HCT116 (cell line): ENCODE measurements at regions not wholly inside any gene's neighbourhood (a gene's known extent, or its start where the extent isn't known, plus 50 kb on each side); places are given as distances from the start of the nearest gene placed in this dataset.

Experiments used
- ATAC-seq: fragments of 200-7000 bp; cut with Tn5 transposase; 2 replicates; pipeline ENCODE4 v1.9.1; 2020; ENCODE audit warnings: mild to moderate bottlenecking, moderate library complexity
- BruUV-seq: library from RNA; stranded (reverse); fragments of 400-500 nt; replicated peaks from 2 replicates; lab custom pipeline; 2021; lab: Mats Ljungman, UMichigan
- CTCF ChIA-PET: fragments of 300-600 bp; sonication (Branson Sonifier 250); formaldehyde crosslinking; loops from one replicate; lab custom pipeline; 2021; ENCODE audit warnings: antibody characterized with exemption; lab: Charles Lee
- POLR2A ChIA-PET: fragments of 300-600, 350-600 bp; sonication (Branson Sonifier 250); formaldehyde crosslinking; loops from one replicate; lab custom pipeline; 2021; ENCODE audit warnings: antibody characterized with exemption; lab: Charles Lee
- RAD21 ChIA-PET, 2 experiments: fragments of 300-600 bp; sonication (Branson Sonifier 250); formaldehyde crosslinking; loops; one replicate each; lab custom pipeline; 2023; ENCODE audit warnings: low total read pairs in 2 of 2; ENCODE audit not compliant: uncharacterized antibody in 2 of 2, unreplicated experiment in 2 of 2, low non-redundant PET in 1 of 2; lab: Charles Lee
- DNase-seq: peaks from one replicate; pipeline ENCODE4 v3.0.0-alpha.2; 2010; ENCODE audit warnings: low read depth, low spot score
- H2AFZ ChIP-seq: fragments of 200-600 bp; shearing (Covaris generic), sonication (generic); 2 replicates; pipeline ENCODE4 v1.6.1; 2017; ENCODE audit warnings: low read depth, mixed run types, mixed read lengths, antibody characterized with exemption, low read length; ENCODE audit not compliant: poor library complexity, severe bottlenecking
- H3K27ac ChIP-seq: 2 replicates; pipeline ENCODE4 v1.5.1; 2012; ENCODE audit warnings: low read depth, low read length
- H3K27me3 ChIP-seq: fragments of 200-600 bp; sonication (generic); 2 replicates; pipeline ENCODE4 v1.6.1; 2016; ENCODE audit warnings: mixed run types, low read length, mixed read lengths; ENCODE audit not compliant: insufficient read depth
- H3K36me3 ChIP-seq, 2 experiments: fragments of 200-500 bp in 1 of 2; fragments of 200-600 bp in 1 of 2; sonication (Bioruptor generic) in 1 of 2; sonication (generic) in 1 of 2; 2 replicates each; pipeline versions ENCODE4 v1.5.1 to v1.6.1; 2014 to 2016; ENCODE audit warnings: low read length in 2 of 2, inconsistent platforms in 1 of 2, mixed read lengths in 1 of 2, mixed run types in 1 of 2; ENCODE audit not compliant: insufficient read depth in 2 of 2, control insufficient read depth in 1 of 2
- H3K4me1 ChIP-seq, 2 experiments: fragments of 200-600 bp in 1 of 2; sonication (generic) in 1 of 2; 2 replicates each; pipeline versions ENCODE4 v1.5.1 to v1.6.1; 2012 to 2017; ENCODE audit warnings: low read length in 2 of 2, inconsistent platforms in 1 of 2, mild to moderate bottlenecking in 1 of 2, mixed read lengths in 1 of 2, mixed run types in 1 of 2, moderate library complexity in 1 of 2; ENCODE audit not compliant: insufficient read depth in 2 of 2, control insufficient read depth in 1 of 2
- H3K4me2 ChIP-seq: fragments of 200-600 bp; sonication (generic); 2 replicates; pipeline ENCODE4 v1.6.1; 2017; ENCODE audit warnings: mixed run types, low read length, mixed read lengths
- H3K4me3 ChIP-seq, 2 experiments: fragments of 200-600 bp in 1 of 2; sonication (generic) in 1 of 2; replicated peaks in 1 of 2; 2 replicates each; pipeline ENCODE4 v1.5.1; 2011 to 2016; ENCODE audit warnings: low read length in 2 of 2, control low read depth in 1 of 2, low read depth in 1 of 2, mild to moderate bottlenecking in 1 of 2, mixed read lengths in 1 of 2, mixed run types in 1 of 2
- H3K79me2 ChIP-seq: fragments of 200-600 bp; sonication (generic); 2 replicates; pipeline ENCODE4 v1.6.1; 2017; ENCODE audit warnings: mild to moderate bottlenecking, mixed run types, low read length, moderate library complexity, mixed read lengths; ENCODE audit not compliant: insufficient read depth
- H3K9ac ChIP-seq: fragments of 200-600 bp; sonication (generic); 2 replicates; pipeline ENCODE4 v1.6.1; 2016; ENCODE audit warnings: low read length, mixed read lengths
- H3K9me2 ChIP-seq: fragments of 200-600 bp; sonication (generic), shearing (Covaris generic); 2 replicates; pipeline ENCODE4 v1.6.1; 2017; ENCODE audit warnings: mixed run types, mild to moderate bottlenecking, moderate library complexity; ENCODE audit not compliant: insufficient read depth
- H3K9me3 ChIP-seq, 2 experiments: fragments of 200-500 bp in 1 of 2; fragments of 200-600 bp in 1 of 2; sonication (Bioruptor generic) in 1 of 2; sonication (generic) in 1 of 2; 2 replicates each; pipeline ENCODE4 v1.6.1; 2014 to 2017; ENCODE audit warnings: low read length in 2 of 2, mixed read lengths in 2 of 2, inconsistent platforms in 1 of 2, low read depth in 1 of 2, mild to moderate bottlenecking in 1 of 2, mixed run types in 1 of 2, moderate library complexity in 1 of 2; ENCODE audit not compliant: control insufficient read depth in 1 of 2, insufficient read depth in 1 of 2
- H4K20me1 ChIP-seq: fragments of 200-600 bp; sonication (generic), shearing (Covaris generic); 2 replicates; pipeline ENCODE4 v1.6.1; 2017; ENCODE audit warnings: mixed run types, mild to moderate bottlenecking, moderate library complexity; ENCODE audit not compliant: insufficient read depth
- CEBPB ChIP-seq: IDR thresholded peaks from 2 replicates; pipeline ENCODE4 v1.6.1; 2012; ENCODE audit warnings: low read depth
- EGR1 ChIP-seq: IDR thresholded peaks from 2 replicates; pipeline ENCODE4 v1.6.1; 2012; ENCODE audit warnings: low read depth
- EZH2 ChIP-seq: fragments of 200-600 bp; sonication (generic); IDR thresholded peaks from 2 replicates; pipeline ENCODE4 v1.6.1; 2017; ENCODE audit warnings: antibody characterized with exemption, mixed run types
- EZH2phosphoT487 ChIP-seq: fragments of 200-600 bp; IDR thresholded peaks from 2 replicates; pipeline ENCODE4 v1.6.1; 2018; ENCODE audit warnings: antibody characterized with exemption, borderline replicate concordance
- FOSL1 ChIP-seq: IDR thresholded peaks from 2 replicates; pipeline ENCODE4 v1.6.1; 2012; ENCODE audit warnings: low read depth
- JUND ChIP-seq: IDR thresholded peaks from 2 replicates; pipeline ENCODE4 v1.6.1; 2012
- POLR2AphosphoS5 ChIP-seq: IDR thresholded peaks from 2 replicates; pipeline ENCODE4 v1.6.1; 2011; ENCODE audit warnings: mild to moderate bottlenecking, low read depth, low read length, moderate library complexity
- RAD21 ChIP-seq: IDR thresholded peaks from 2 replicates; pipeline ENCODE4 v1.6.1; 2012; ENCODE audit warnings: low read depth, mild to moderate bottlenecking
- SIN3A ChIP-seq: IDR thresholded peaks from 2 replicates; pipeline ENCODE4 v1.6.1; 2012; ENCODE audit warnings: low read depth
- SP1 ChIP-seq: IDR thresholded peaks from 2 replicates; pipeline ENCODE4 v1.6.1; 2012; ENCODE audit warnings: low read depth
- SRF ChIP-seq: IDR thresholded peaks from 2 replicates; pipeline ENCODE4 v1.6.1; 2012; ENCODE audit warnings: low read depth
- TCF7L2 ChIP-seq: IDR thresholded peaks from 2 replicates; pipeline ENCODE4 v1.7.0; 2011; ENCODE audit warnings: borderline replicate concordance, inconsistent platforms; ENCODE audit not compliant: insufficient read depth, insufficient read length; ENCODE audit errors: extremely low read depth
- YY1 ChIP-seq: IDR thresholded peaks from 2 replicates; pipeline ENCODE4 v1.6.1; 2011; ENCODE audit warnings: low read length, low read depth, moderate library complexity, mild to moderate bottlenecking; ENCODE audit not compliant: insufficient replicate concordance; ENCODE audit errors: extremely low read depth
- ZFX ChIP-seq: fragments of 450-650 bp; IDR thresholded peaks from 2 replicates; pipeline ENCODE4 v1.6.1; 2017
- ZNF274 ChIP-seq: fragments of 200-500 bp; sonication (Bioruptor generic); IDR thresholded peaks from 2 replicates; pipeline ENCODE4 v1.6.1; 2014; ENCODE audit warnings: mild to moderate bottlenecking, low read depth, low read length, inconsistent platforms
- intact Hi-C: fragments of 100-400 bp; cut with micrococcal nuclease; formaldehyde crosslinking; loops from 2 replicates; pipeline ENCODE4 v1.10.0; 2022
- TF ChIP-seq, protein P1 (sequence below): IDR thresholded peaks from 2 replicates; pipeline ENCODE4 v1.6.1; 2012
- TF ChIP-seq, protein P2 (sequence below), 3 experiments: fragments of 200-600 bp in 1 of 3; sonication (generic) in 1 of 3; IDR thresholded peaks in 2 of 3; conservative IDR thresholded peaks in 1 of 3; 2 replicates each; pipeline ENCODE4 v1.5.1; 2012 to 2017; ENCODE audit warnings: low read depth in 2 of 3, low read length in 2 of 3, antibody characterized with exemption in 1 of 3, borderline replicate concordance in 1 of 3, control low read depth in 1 of 3, mild to moderate bottlenecking in 1 of 3, mixed read lengths in 1 of 3, mixed run types in 1 of 3, moderate library complexity in 1 of 3; ENCODE audit not compliant: insufficient read depth in 1 of 3
- TF ChIP-seq, protein P3 (sequence below): IDR thresholded peaks from 2 replicates; pipeline ENCODE4 v1.6.1; 2012
- TF ChIP-seq, protein P4 (sequence below): IDR thresholded peaks from 2 replicates; pipeline ENCODE4 v1.6.1; 2011; ENCODE audit warnings: mild to moderate bottlenecking, low read length, moderate library complexity; ENCODE audit not compliant: insufficient replicate concordance; ENCODE audit errors: extremely low read depth
- TF ChIP-seq, protein P5 (sequence below): IDR thresholded peaks from 2 replicates; pipeline ENCODE4 v1.6.1; 2012; ENCODE audit warnings: low read depth

DNA sequence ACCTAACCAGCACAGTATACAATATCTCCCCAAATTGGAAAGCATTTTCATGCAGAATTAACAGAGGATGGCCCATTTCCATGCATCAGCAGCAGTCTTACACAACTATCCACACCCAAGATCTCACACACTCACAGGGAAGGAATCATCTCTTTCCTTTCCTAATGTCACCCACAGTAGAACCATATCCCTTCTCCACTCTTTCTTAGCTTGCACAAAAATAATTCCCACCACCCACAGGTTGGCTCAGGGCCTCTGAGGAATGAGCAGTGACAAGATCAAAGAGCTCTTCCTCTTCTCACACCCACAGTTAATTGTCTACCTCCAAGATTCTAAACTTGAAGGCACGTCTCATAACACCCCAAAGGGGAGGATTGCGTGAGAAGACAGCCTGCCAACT is 217.7 kb upstream of the VEGFC start:
- CTCF ChIA-PET: no interaction called here
- ATAC-seq: no peak
- Histone ChIP-seq H3K36me3 (no peaks in the 10 kb centered on the region), H3K27me3 (no peaks in the 10 kb centered on the region), H3K4me2 (no peak overlapping the region), H3K79me2 (no peaks in the 10 kb centered on the region), H3K9me2 (no peaks in the 10 kb centered on the region), H3K9me3 (no peaks in the 10 kb centered on the region; a peak in 1 of 4 replicates), H3K9ac (no peak overlapping the region), H3K27ac (no peak overlapping the region), H4K20me1 (no peaks in the 10 kb centered on the region), H2AFZ (no peak overlapping the region), H3K4me3 (no peak overlapping the region), H3K4me1 (peaks cover 0 to 11% of the 10 kb centered on the region in 2 experiments; a peak in 2 of 4 replicates)
- intact Hi-C loops: no loop called here
- no peak for DNase-seq
- BruUV-seq: no TSS peak
- RAD21 ChIA-PET: no interaction called here
- POLR2A ChIA-PET: no interaction called here
- TF ChIP-seq CEBPB (no peak), TCF7L2 (no peak), ZFX (no peak), POLR2AphosphoS5 (no peak), RAD21 (no peak), EZH2 (no peak), FOSL1 (no peak), SRF (no peak), SIN3A (no peak), ZNF274 (no peak), JUND (no peak), SP1 (no peak), EGR1 (no peak), EZH2phosphoT487 (no peak), YY1 (no peak)
- TF ChIP-seq, protein P1, sequence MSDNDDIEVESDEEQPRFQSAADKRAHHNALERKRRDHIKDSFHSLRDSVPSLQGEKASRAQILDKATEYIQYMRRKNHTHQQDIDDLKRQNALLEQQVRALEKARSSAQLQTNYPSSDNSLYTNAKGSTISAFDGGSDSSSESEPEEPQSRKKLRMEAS: no peak
- TF ChIP-seq, protein P2, sequence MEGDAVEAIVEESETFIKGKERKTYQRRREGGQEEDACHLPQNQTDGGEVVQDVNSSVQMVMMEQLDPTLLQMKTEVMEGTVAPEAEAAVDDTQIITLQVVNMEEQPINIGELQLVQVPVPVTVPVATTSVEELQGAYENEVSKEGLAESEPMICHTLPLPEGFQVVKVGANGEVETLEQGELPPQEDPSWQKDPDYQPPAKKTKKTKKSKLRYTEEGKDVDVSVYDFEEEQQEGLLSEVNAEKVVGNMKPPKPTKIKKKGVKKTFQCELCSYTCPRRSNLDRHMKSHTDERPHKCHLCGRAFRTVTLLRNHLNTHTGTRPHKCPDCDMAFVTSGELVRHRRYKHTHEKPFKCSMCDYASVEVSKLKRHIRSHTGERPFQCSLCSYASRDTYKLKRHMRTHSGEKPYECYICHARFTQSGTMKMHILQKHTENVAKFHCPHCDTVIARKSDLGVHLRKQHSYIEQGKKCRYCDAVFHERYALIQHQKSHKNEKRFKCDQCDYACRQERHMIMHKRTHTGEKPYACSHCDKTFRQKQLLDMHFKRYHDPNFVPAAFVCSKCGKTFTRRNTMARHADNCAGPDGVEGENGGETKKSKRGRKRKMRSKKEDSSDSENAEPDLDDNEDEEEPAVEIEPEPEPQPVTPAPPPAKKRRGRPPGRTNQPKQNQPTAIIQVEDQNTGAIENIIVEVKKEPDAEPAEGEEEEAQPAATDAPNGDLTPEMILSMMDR (IDR thresholded peaks at IDR 0.05 in 2 of 3, conservative IDR thresholded peaks at IDR 0.05 in 1 of 3; ENCODE audit: borderline replicate concordance in 1 of 3, insufficient read depth in 1 of 3, low read depth in 2 of 3, low read length in 2 of 3): no peak
- TF ChIP-seq, protein P3, sequence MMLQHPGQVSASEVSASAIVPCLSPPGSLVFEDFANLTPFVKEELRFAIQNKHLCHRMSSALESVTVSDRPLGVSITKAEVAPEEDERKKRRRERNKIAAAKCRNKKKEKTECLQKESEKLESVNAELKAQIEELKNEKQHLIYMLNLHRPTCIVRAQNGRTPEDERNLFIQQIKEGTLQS: no peak
- TF ChIP-seq, protein P4, sequence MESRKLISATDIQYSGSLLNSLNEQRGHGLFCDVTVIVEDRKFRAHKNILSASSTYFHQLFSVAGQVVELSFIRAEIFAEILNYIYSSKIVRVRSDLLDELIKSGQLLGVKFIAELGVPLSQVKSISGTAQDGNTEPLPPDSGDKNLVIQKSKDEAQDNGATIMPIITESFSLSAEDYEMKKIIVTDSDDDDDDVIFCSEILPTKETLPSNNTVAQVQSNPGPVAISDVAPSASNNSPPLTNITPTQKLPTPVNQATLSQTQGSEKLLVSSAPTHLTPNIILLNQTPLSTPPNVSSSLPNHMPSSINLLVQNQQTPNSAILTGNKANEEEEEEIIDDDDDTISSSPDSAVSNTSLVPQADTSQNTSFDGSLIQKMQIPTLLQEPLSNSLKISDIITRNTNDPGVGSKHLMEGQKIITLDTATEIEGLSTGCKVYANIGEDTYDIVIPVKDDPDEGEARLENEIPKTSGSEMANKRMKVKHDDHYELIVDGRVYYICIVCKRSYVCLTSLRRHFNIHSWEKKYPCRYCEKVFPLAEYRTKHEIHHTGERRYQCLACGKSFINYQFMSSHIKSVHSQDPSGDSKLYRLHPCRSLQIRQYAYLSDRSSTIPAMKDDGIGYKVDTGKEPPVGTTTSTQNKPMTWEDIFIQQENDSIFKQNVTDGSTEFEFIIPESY: no peak
- TF ChIP-seq, protein P5, sequence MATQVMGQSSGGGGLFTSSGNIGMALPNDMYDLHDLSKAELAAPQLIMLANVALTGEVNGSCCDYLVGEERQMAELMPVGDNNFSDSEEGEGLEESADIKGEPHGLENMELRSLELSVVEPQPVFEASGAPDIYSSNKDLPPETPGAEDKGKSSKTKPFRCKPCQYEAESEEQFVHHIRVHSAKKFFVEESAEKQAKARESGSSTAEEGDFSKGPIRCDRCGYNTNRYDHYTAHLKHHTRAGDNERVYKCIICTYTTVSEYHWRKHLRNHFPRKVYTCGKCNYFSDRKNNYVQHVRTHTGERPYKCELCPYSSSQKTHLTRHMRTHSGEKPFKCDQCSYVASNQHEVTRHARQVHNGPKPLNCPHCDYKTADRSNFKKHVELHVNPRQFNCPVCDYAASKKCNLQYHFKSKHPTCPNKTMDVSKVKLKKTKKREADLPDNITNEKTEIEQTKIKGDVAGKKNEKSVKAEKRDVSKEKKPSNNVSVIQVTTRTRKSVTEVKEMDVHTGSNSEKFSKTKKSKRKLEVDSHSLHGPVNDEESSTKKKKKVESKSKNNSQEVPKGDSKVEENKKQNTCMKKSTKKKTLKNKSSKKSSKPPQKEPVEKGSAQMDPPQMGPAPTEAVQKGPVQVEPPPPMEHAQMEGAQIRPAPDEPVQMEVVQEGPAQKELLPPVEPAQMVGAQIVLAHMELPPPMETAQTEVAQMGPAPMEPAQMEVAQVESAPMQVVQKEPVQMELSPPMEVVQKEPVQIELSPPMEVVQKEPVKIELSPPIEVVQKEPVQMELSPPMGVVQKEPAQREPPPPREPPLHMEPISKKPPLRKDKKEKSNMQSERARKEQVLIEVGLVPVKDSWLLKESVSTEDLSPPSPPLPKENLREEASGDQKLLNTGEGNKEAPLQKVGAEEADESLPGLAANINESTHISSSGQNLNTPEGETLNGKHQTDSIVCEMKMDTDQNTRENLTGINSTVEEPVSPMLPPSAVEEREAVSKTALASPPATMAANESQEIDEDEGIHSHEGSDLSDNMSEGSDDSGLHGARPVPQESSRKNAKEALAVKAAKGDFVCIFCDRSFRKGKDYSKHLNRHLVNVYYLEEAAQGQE: no peak
